GM13977 (cell line): ENCODE measurements at regions not wholly inside any gene's neighbourhood (a gene's known extent, or its start where the extent isn't known, plus 50 kb on each side); places are given as distances from the start of the nearest gene placed in this dataset.

Experiments
- DNase-seq: peaks from one replicate; pipeline ENCODE4 v3.0.0; 2012; ENCODE audit warnings: low spot score
- in situ Hi-C: fragments of 300-500 bp; cut with MboI; formaldehyde crosslinking; loops from one replicate; pipeline ENCODE4 v1.12.0; 2022; ENCODE audit warnings: low sequenced_read_pairs, low pct_unique_long_range_greater_than_20kb, mixed read lengths, inconsistent platforms; ENCODE audit not compliant: unreplicated experiment
- TF ChIP-seq, protein P1 (sequence below): IDR thresholded peaks from 2 replicates; pipeline ENCODE4 v1.5.1; 2012; ENCODE audit warnings: mild to moderate bottlenecking, control low read depth; ENCODE audit not compliant: insufficient read depth; ENCODE audit errors: extremely low read depth, missing control alignments

DNA sequence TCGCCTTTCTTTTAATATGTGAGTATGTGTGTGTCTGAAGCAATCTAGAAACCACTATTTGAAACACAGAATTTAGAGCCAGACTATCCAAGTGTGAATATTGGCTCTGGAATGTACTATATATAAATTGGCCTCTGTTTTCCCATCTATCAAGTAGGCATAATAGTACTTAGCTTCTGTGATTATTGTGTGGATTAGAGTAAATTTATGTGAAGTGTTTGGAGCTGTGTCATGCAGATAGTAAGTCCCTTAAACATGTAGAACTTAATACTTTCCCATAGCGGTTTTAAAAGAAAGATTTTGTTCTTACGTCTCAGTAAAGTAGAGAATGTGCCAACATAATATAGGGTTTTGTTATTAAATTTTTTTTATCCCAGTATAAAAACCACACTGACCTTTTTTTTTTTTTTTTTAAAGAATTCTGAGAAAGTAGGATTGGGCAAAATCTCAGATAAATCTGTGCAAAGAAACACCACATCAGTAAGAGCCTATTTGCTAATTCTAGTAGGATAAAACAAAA is 432.3 kb downstream of the RFC3 start:
- in situ Hi-C loops: no loop called here
- TF ChIP-seq, protein P1, sequence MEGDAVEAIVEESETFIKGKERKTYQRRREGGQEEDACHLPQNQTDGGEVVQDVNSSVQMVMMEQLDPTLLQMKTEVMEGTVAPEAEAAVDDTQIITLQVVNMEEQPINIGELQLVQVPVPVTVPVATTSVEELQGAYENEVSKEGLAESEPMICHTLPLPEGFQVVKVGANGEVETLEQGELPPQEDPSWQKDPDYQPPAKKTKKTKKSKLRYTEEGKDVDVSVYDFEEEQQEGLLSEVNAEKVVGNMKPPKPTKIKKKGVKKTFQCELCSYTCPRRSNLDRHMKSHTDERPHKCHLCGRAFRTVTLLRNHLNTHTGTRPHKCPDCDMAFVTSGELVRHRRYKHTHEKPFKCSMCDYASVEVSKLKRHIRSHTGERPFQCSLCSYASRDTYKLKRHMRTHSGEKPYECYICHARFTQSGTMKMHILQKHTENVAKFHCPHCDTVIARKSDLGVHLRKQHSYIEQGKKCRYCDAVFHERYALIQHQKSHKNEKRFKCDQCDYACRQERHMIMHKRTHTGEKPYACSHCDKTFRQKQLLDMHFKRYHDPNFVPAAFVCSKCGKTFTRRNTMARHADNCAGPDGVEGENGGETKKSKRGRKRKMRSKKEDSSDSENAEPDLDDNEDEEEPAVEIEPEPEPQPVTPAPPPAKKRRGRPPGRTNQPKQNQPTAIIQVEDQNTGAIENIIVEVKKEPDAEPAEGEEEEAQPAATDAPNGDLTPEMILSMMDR: no peak
- no peak for DNase-seq

DNA sequence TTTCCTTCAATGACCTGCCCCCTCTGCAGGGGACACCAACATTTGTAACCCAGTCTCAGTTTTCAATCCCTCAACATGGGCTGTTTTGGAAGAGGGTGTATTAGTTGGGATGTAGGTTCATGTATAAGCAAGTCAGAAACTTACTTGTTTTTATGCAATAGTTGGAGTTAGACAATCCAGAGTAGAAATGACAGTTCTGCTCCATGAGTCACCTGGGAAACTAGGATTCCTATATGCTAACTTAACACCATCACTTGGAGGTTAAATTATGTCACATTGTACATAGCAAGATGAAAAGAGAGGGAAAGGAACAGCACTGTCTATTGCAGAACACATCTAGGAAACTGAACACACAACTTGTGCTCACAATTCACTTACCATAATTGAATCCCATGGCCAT is 436.4 kb downstream of the RFC3 start:
- no peak for DNase-seq
- TF ChIP-seq, protein P1: no peak
- in situ Hi-C loops: no loop called here

DNA sequence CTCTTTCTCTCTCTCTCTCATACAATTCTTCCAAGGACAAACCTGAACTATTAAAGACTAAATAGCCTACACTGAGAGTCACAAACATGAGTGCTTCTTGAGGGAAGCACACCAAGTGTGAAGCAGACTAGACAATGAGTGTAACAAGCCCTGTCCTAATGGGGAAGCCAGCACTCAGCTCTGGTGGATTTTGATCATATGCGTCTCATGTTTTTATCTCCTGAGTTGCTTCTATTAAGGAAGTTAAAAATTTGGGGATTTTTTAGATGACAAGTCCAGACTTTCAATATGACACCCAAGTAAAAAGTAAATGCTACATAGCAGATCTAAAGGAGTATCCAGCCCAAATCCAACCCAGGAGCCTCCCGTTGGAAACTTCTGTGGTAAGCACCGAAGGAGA is 437.8 kb downstream of the RFC3 start:
- DNase-seq: no peak
- TF ChIP-seq, protein P1: no peak
- in situ Hi-C loops: no loop called here

DNA sequence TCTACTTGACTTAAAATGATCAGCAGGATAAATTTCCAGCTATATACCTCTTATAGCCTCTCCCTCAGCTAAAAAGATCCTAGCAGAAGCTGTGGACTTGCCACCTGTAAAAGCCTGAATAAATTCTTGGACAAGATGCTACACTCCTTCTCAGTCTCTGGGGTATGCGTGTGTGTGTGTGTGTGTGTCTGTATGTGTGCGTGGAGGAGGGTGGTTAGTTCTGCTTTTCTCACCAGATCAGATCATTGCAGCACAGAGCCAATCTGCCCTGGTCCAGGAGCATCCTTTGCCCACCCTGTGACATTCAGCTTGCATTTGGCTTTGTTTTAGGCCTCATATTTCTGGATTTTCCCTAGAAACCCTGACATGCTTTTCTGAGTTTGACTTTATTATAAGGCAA is 438.3 kb downstream of the RFC3 start:
- DNase-seq: no peak
- in situ Hi-C loops: no loop called here
- TF ChIP-seq, protein P1: no peak

DNA sequence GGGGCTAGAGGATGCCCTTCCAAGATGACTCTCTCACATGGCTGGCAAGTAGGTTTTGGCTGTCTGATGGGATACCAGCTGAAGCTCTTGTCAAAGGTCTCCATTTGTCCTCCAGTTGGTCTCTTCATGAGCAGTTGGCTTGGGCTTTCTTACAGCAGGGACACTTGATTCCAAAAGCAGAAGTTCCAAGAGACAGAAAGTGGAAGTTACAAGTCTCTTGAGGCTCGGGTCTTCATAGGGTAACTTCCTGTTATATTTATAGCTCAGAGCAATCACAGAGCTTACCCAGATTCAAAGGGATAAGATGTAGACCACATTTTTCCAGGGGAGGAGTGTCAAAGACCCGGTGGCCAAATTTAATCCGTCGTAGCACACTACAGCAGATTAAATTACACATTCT is 440.0 kb downstream of the RFC3 start:
- TF ChIP-seq, protein P1: no peak
- in situ Hi-C loops: no loop called here
- DNase-seq: no peak

DNA sequence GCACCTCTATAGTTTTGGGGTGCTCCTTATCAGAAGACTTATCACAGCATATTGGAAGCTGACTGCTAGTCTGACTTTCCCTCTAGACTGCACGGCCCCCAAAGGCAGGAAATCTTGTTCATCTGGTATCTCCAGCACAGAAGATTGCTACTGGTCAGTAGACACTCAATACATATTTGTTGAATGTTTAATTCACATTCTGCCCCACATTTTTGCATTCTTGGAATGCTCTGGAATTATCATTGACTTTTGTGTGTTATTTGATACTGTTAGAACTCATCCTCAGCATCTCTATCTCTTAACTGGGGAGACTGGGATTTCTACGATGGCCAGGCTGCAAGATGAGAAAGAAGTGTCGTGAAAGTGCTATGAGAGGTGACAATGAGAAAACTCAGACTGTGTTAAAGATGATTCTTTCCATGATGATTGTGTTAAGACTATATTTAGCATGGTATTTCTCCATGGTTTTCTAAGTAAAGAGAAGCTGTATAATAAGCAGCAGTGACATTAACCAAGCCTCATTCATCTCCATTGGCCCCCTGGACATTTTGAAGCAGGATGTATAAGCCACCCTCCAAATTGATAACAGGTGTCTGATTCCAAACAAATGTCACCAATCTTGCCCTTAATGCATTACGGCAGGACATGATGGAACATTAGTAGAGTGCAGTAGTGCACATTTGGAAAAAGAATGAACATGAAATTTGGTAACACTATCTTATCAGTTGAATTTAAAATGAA is 440.9 kb downstream of the RFC3 start:
- TF ChIP-seq, protein P1: no peak
- DNase-seq: no peak
- in situ Hi-C loops: no loop called here
